ENCODE measurements at regions not wholly inside any gene's neighbourhood (a gene's known extent, or its start where the extent isn't known, plus 50 kb on each side); places are given as distances from the start of the nearest gene placed in this dataset.
"Not testable (repeated sequence)": the region's sequence is repeated elsewhere in the genome, so short reads cannot be mapped to it uniquely, and the experiment has no call there.

GRCh38 chr9:95680306-95680705 lies 163.5 kb upstream of the PTCH1 start:
- H3K27ac ChIP-seq (ENCODE audit: low read length); H3K9me3 ChIP-seq (ENCODE audit: control insufficient read depth, insufficient read depth, low read length); H3K27me3 ChIP-seq (ENCODE audit: control insufficient read depth, insufficient read depth, low read length); DNase-seq (ENCODE audit: low read depth, low spot score); H3K4me3 ChIP-seq (ENCODE audit: low read length); H3K4me1 ChIP-seq (ENCODE audit: control insufficient read depth, insufficient read depth, low read length); H3K36me3 ChIP-seq (ENCODE audit: control insufficient read depth, insufficient read depth, low read length): not testable (repeated sequence)
- no CpG with 5 or more reads among the region's 26 CpGs for WGBS (ENCODE audit: insufficient coverage, insufficient read length)

DNA sequence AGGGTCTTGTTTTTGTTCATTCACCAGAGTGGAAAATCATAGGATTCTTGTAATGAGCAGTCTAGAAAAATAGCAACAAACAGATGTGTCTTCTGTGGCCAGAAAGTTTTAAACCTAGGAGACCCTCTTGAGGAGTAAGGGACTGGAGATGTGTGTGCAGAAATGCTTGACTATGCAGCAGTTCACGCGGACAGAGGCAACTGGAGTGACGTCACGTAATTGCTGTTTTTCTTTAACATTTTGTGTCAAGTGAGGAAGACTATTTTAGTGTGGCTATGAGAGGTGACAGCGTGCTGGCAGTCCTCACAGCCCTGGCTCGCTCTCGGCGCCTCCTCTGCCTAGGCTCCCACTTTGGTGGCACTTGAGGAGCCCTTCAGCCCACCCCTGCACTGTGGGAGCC lies 163.1 kb upstream of the PTCH1 start:
- no peaks in the 10 kb centered on the region for H3K4me1 ChIP-seq (ENCODE audit: control insufficient read depth, insufficient read depth, low read length)
- no peaks in the 10 kb centered on the region; the same call in 1 of the 2 replicates for H3K36me3 ChIP-seq (ENCODE audit: control insufficient read depth, insufficient read depth, low read length)
- H3K9me3 ChIP-seq (ENCODE audit: control insufficient read depth, insufficient read depth, low read length) = peaks cover 5% of the 10 kb centered on the region
- no peak for DNase-seq (ENCODE audit: low read depth, low spot score)
- H3K27me3 ChIP-seq (ENCODE audit: control insufficient read depth, insufficient read depth, low read length) = no peaks in the 10 kb centered on the region
- no peak overlapping the region for H3K27ac ChIP-seq (ENCODE audit: low read length)
- WGBS (ENCODE audit: insufficient coverage, insufficient read length) = no CpG with 5 or more reads among the region's 8 CpGs
- no peak overlapping the region for H3K4me3 ChIP-seq (ENCODE audit: low read length)

GRCh38 chr9:95678759-95679158 lies 162.0 kb upstream of the PTCH1 start:
- H3K36me3 ChIP-seq (ENCODE audit: control insufficient read depth, insufficient read depth, low read length) = no peaks in the 10 kb centered on the region; the same call in 1 of the 2 replicates
- peaks cover 5% of the 10 kb centered on the region; the same call in 1 of the 2 replicates for H3K9me3 ChIP-seq (ENCODE audit: control insufficient read depth, insufficient read depth, low read length)
- H3K27ac ChIP-seq (ENCODE audit: low read length) = no peak overlapping the region
- WGBS (ENCODE audit: insufficient coverage, insufficient read length) = no CpG with 5 or more reads among the region's 2 CpGs
- no peak overlapping the region for H3K4me3 ChIP-seq (ENCODE audit: low read length)
- no peaks in the 10 kb centered on the region for H3K27me3 ChIP-seq (ENCODE audit: control insufficient read depth, insufficient read depth, low read length)
- no peaks in the 10 kb centered on the region for H3K4me1 ChIP-seq (ENCODE audit: control insufficient read depth, insufficient read depth, low read length)
- no peak for DNase-seq (ENCODE audit: low read depth, low spot score)

DNA sequence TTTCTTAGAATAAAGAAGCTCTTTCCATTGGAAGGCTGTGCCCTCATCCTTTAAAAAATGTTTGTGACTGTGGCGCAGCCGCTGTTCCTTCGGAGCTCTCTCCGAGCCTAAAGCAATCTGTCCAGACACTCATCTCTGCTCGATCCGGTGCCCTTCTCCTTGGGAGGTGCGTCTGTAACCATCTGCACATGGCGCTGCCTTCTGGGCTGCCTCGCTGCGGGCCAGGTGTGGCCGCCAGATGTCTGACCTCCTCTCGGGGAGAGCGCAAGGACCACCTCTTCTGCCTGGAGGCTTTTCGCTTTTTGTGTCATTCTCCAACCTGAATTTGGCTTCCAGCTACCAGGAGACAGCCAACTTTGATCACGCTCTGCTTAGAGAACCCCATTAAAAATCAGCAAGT lies 153.4 kb upstream of the PTCH1 start:
- Histone ChIP-seq H3K27ac (ENCODE audit: low read length) (no peak overlapping the region), H3K4me3 (ENCODE audit: low read length) (no peak overlapping the region), H3K36me3 (ENCODE audit: control insufficient read depth, insufficient read depth, low read length) (no peaks in the 10 kb centered on the region), H3K27me3 (ENCODE audit: control insufficient read depth, insufficient read depth, low read length) (no peaks in the 10 kb centered on the region), H3K9me3 (ENCODE audit: control insufficient read depth, insufficient read depth, low read length) (no peaks in the 10 kb centered on the region), H3K4me1 (ENCODE audit: control insufficient read depth, insufficient read depth, low read length) (peaks cover 3% of the 10 kb centered on the region; the same call in 1 of the 2 replicates)
- no peak for DNase-seq (ENCODE audit: low read depth, low spot score)
- WGBS (ENCODE audit: insufficient coverage, insufficient read length) = no CpG with 5 or more reads among the region's 15 CpGs

DNA sequence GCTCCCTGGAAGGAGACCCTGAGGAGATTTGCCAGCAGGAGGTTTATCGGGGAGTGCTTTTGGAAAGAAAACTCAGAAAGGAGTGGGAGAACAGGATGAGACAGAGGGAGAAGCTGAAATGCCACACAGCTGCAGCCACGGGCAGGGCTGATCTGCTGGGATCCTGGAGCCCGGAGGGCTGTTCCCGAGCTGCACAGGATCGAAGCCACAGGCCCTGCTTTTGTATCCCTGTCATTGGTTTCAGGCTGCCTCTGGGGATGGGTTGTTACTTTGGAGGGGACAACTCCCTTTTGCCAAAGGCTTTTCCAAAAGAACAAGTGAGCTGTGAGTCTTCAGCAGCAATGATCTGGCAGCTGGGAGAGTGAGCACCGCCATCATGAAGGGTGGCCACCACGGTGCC lies 152.5 kb upstream of the PTCH1 start:
- Histone ChIP-seq H3K27ac (ENCODE audit: low read length) (no peak overlapping the region), H3K36me3 (ENCODE audit: control insufficient read depth, insufficient read depth, low read length) (no peaks in the 10 kb centered on the region), H3K4me1 (ENCODE audit: control insufficient read depth, insufficient read depth, low read length) (peaks cover 3% of the 10 kb centered on the region; the same call in 1 of the 2 replicates), H3K27me3 (ENCODE audit: control insufficient read depth, insufficient read depth, low read length) (no peaks in the 10 kb centered on the region), H3K4me3 (ENCODE audit: low read length) (no peak overlapping the region), H3K9me3 (ENCODE audit: control insufficient read depth, insufficient read depth, low read length) (no peaks in the 10 kb centered on the region)
- DNase-seq (ENCODE audit: low read depth, low spot score) = no peak
- WGBS (ENCODE audit: insufficient coverage, insufficient read length) = no CpG with 5 or more reads among the region's 7 CpGs

DNA sequence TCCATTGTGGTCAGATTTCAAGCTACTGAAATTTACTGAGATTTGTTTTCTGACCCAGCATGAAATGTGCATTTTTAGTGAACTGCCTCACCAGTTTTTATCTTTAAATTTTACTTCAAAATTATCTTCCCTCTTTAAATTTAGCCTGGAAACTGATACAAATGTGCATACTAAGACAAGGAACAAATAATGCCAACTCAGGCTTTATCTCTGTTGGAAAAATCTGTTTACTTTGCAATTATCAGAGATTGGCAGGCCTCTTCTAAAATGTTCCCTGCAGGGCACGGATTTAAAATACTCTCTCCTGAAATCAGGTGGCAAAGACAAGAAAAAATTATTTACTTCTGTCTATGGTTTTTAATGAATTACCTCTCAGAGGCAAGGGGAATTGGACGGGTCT lies 151.0 kb upstream of the PTCH1 start:
- H3K4me1 ChIP-seq (ENCODE audit: control insufficient read depth, insufficient read depth, low read length) = peaks cover 3% of the 10 kb centered on the region; the same call in 1 of the 2 replicates
- H3K4me3 ChIP-seq (ENCODE audit: low read length) = no peak overlapping the region
- no peak overlapping the region for H3K27ac ChIP-seq (ENCODE audit: low read length)
- H3K9me3 ChIP-seq (ENCODE audit: control insufficient read depth, insufficient read depth, low read length) = no peaks in the 10 kb centered on the region
- WGBS (ENCODE audit: insufficient coverage, insufficient read length) = no CpG with 5 or more reads among the region's 2 CpGs
- no peaks in the 10 kb centered on the region for H3K36me3 ChIP-seq (ENCODE audit: control insufficient read depth, insufficient read depth, low read length)
- DNase-seq (ENCODE audit: low read depth, low spot score) = no peak
- H3K27me3 ChIP-seq (ENCODE audit: control insufficient read depth, insufficient read depth, low read length) = no peaks in the 10 kb centered on the region

DNA sequence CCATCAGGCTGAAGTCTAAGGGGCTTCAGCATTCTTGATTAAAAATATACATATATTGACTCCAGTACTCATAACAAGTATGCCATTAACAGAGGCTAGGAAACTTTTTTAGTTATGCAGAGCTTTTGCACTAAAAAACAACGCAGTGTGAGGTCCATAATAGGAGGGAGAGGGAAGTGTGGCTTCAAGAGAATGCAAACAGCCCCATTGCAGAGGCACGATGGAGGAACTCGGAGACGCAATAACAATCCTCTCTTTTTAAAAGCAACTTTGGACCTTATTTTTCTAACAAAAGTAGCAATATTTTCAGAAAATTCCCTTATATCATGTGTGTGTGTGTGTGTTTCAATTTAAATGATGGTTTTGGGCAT lies 150.0 kb upstream of the PTCH1 start:
- no peak for DNase-seq (ENCODE audit: low read depth, low spot score)
- H3K4me1 ChIP-seq (ENCODE audit: control insufficient read depth, insufficient read depth, low read length) = peaks cover 3% of the 10 kb centered on the region; the same call in 1 of the 2 replicates
- no peaks in the 10 kb centered on the region for H3K9me3 ChIP-seq (ENCODE audit: control insufficient read depth, insufficient read depth, low read length)
- H3K27me3 ChIP-seq (ENCODE audit: control insufficient read depth, insufficient read depth, low read length) = no peaks in the 10 kb centered on the region
- WGBS (ENCODE audit: insufficient coverage, insufficient read length) = no CpG with 5 or more reads among the region's 4 CpGs
- no peak overlapping the region for H3K27ac ChIP-seq (ENCODE audit: low read length)
- H3K36me3 ChIP-seq (ENCODE audit: control insufficient read depth, insufficient read depth, low read length) = no peaks in the 10 kb centered on the region
- no peak overlapping the region for H3K4me3 ChIP-seq (ENCODE audit: low read length)

DNA sequence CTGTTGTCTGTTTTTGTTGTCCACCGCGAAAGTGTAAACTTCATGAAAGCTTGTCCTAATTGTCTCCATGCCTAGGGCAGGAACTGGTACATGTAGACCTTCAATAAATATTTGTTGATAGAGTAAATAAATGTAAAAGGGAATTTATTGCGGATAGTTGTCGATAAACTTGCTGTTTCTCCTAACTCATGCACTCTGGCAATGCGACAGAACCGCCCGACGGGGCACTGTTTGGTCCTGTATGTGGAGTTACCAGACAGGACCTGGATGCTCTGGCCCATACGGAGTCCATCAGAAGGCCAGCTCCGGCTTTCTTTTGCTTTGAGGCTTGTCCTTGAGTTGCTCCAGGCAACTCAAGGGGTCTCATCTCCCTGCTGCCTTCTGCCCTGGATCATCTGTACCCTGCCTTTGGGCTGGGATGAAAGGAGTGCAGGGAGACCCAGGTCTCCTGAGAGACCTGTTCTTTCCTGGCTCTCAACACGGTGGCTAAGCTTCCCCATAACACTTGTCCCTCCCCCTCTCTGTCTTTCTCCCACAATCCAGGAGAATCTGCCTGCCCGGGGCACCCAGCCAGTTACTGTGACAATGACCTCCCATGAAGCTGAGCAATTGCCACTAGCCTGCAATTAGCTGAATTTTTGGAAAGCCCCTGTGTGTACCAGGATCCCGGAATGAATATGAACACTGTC lies 149.5 kb upstream of the PTCH1 start:
- H3K27ac ChIP-seq (ENCODE audit: low read length) = no peak overlapping the region
- H3K4me1 ChIP-seq (ENCODE audit: control insufficient read depth, insufficient read depth, low read length) = peaks cover 3% of the 10 kb centered on the region; the same call in 1 of the 2 replicates
- no peak for DNase-seq (ENCODE audit: low read depth, low spot score)
- H3K4me3 ChIP-seq (ENCODE audit: low read length) = no peak overlapping the region
- H3K27me3 ChIP-seq (ENCODE audit: control insufficient read depth, insufficient read depth, low read length) = no peaks in the 10 kb centered on the region
- H3K9me3 ChIP-seq (ENCODE audit: control insufficient read depth, insufficient read depth, low read length) = no peaks in the 10 kb centered on the region
- WGBS (ENCODE audit: insufficient coverage, insufficient read length) = no CpG with 5 or more reads among the region's 13 CpGs
- no peaks in the 10 kb centered on the region for H3K36me3 ChIP-seq (ENCODE audit: control insufficient read depth, insufficient read depth, low read length)

DNA sequence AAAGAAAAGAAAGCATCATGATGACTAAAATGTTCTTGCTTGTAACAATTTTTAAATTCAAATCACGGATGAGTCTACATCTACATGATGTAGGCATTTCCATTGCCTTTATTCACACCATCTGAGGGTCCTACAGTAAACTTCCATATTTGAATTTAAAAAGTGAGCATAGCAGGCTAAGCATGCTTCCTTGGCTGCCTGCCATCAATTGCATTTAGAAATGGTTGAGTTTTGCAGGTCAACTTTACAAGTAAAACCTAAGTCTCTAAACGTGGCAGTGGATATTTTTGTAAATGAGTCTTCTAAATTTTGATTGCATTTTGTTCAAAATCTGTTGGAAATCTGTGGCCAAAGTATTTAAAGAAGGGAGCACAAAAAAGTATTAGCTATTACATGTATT lies 136.5 kb upstream of the PTCH1 start:
- H3K4me1 ChIP-seq (ENCODE audit: control insufficient read depth, insufficient read depth, low read length) = 0 out of 2 replicates have a peak, but pooled peaks cover under 1% of the 10 kb centered on the region
- no peak overlapping the region for H3K4me3 ChIP-seq (ENCODE audit: low read length)
- no CpG with 5 or more reads among the region's 2 CpGs for WGBS (ENCODE audit: insufficient coverage, insufficient read length)
- H3K27me3 ChIP-seq (ENCODE audit: control insufficient read depth, insufficient read depth, low read length) = no peaks in the 10 kb centered on the region
- no peaks in the 10 kb centered on the region for H3K36me3 ChIP-seq (ENCODE audit: control insufficient read depth, insufficient read depth, low read length)
- H3K27ac ChIP-seq (ENCODE audit: low read length) = no peak overlapping the region
- DNase-seq (ENCODE audit: low read depth, low spot score) = no peak
- no peaks in the 10 kb centered on the region for H3K9me3 ChIP-seq (ENCODE audit: control insufficient read depth, insufficient read depth, low read length)

DNA sequence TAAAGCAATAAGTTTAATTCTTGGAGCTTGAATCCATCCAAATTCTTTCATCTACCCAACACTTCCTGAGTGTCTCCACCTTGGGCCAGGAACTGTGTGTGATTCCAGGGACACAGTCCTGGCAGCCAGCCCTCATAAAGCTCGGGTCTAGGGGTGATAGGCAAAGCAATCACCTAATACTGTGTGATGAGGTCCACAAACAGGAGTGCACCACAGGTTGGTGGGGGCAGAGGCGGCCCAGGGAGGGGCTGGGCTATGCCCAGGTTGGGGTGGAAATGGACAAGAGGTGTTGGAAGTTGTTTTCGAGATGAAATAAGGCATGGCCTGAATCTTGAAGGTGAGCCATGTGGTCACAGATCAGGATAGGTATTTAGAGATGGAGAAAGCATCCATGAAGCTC lies 133.9 kb upstream of the PTCH1 start:
- Histone ChIP-seq H3K4me3 (ENCODE audit: low read length) (no peak overlapping the region), H3K27me3 (ENCODE audit: control insufficient read depth, insufficient read depth, low read length) (no peaks in the 10 kb centered on the region), H3K36me3 (ENCODE audit: control insufficient read depth, insufficient read depth, low read length) (no peaks in the 10 kb centered on the region), H3K9me3 (ENCODE audit: control insufficient read depth, insufficient read depth, low read length) (no peaks in the 10 kb centered on the region), H3K27ac (ENCODE audit: low read length) (no peak overlapping the region), H3K4me1 (ENCODE audit: control insufficient read depth, insufficient read depth, low read length) (peaks cover 5% of the 10 kb centered on the region; the same call in 1 of the 2 replicates)
- no peak for DNase-seq (ENCODE audit: low read depth, low spot score)
- no CpG with 5 or more reads among the region's 3 CpGs for WGBS (ENCODE audit: insufficient coverage, insufficient read length)

DNA sequence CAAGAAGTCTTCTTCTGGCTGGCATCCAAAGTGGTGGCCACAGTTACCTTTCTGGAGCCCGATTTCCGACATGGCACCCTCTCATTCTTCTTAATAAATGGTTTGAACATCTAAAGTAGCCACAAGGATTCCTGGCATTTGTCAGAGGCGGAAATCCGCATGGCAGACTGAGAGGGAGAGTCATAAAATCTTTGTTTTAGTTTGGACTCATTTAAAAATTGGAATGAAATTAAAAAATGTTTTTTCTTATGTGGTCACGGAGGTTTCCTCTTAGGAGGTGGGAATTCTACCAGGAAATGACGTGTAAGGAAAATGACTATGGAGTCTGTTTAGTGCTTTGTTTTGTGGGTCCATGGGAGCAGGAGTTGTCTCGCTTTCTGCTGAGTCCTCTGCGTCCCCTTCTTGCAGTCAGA lies 133.0 kb upstream of the PTCH1 start:
- H3K4me3 ChIP-seq (ENCODE audit: low read length) = no peak overlapping the region
- H3K4me1 ChIP-seq (ENCODE audit: control insufficient read depth, insufficient read depth, low read length) = peaks cover 5% of the 10 kb centered on the region; the same call in 1 of the 2 replicates
- 100% methylated on average over 1 of the region's 8 CpGs for WGBS (ENCODE audit: insufficient coverage, insufficient read length)
- no peaks in the 10 kb centered on the region for H3K27me3 ChIP-seq (ENCODE audit: control insufficient read depth, insufficient read depth, low read length)
- no peak for DNase-seq (ENCODE audit: low read depth, low spot score)
- no peak overlapping the region for H3K27ac ChIP-seq (ENCODE audit: low read length)
- no peaks in the 10 kb centered on the region for H3K9me3 ChIP-seq (ENCODE audit: control insufficient read depth, insufficient read depth, low read length)
- H3K36me3 ChIP-seq (ENCODE audit: control insufficient read depth, insufficient read depth, low read length) = no peaks in the 10 kb centered on the region

All from iPS DF 6.9 (cell line).